ENCODE measurements at regions not wholly inside any gene's neighbourhood (a gene's known extent, or its start where the extent isn't known, plus 50 kb on each side); places are given as distances from the start of the nearest gene placed in this dataset.

DNA sequence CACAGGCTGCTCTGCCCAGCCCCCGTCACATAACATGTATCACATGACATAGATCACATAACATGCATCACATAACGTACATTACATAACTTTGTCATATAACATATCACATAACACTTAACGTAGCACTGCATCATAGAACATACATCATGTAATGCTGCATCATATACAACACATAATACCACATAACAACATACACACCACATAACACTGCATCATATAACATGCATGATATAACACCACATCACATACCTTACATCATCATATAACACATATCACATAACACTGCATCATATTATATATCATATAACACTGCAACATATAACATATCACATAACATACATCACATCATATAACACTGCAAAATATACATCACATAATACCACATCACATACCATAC lies 83.8 kb downstream of the AXIN2 start:
- DNase-seq: no peak

DNA sequence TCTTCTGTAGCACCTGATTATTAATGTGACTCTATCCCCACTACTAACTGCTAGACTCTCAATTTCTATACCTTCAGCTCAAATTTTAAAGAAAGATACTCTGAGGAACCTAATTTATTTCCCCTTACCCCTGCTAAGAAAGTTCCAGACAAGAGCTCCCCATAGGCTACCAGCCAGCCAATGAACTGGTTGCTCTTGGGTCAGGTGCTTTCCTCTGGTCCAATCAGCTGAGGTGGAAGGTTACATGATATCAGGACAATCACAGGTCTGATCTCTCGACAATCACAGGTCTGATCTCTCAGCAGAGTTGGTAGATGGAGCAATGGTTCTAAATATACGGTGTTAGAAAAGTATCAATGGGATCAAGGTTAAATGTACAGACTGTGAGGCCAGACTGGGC lies 86.8 kb downstream of the AXIN2 start:
- DNase-seq: no peak

- DNase-seq: no peak
These were observed 87.5 kb downstream of the AXIN2 start for GRCh38 chr17:65473985-65474384.

GRCh38 chr17:65473363-65473762 lies 88.1 kb downstream of the AXIN2 start:
- DNase-seq: no peak

DNA sequence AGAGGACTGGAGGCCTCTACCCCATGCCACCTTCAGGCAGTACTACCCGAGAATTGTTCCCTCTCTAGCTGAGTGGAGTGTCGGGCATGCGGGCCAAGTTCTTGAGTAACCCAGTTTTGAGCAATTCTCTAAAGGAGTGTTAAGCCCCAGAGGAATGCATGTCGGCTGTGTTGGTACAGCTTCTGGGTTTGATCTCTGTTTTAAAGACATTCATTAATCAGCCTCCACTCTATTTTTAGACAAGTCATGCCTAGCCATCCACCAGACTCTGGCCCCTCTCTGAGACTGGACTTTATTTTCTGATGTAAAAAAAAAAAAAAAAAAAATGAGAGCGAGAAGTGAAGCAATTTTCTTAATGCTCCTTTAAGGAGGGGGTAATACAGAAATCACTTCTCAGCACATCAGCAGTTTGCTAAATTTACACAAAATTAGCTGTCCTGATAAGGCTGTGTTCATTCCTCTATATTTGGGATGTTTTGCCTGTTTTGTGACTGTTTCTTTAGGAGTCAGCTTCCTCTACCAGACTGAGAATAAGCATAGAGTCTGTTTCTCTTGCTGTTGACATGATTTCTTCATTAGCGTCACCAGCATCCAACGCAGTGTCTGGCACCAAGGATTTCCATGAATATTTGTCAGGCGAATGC lies 88.7 kb downstream of the AXIN2 start:
- peak in 7 of 56 donors; percentile 1 to 34 (median 4) for DNase-seq

GRCh38 chr17:65470783-65471182 lies 90.7 kb downstream of the AXIN2 start:
- DNase-seq: no peak

GRCh38 chr17:65468321-65468720 lies 93.1 kb downstream of the AXIN2 start:
- DNase-seq: no peak

DNA sequence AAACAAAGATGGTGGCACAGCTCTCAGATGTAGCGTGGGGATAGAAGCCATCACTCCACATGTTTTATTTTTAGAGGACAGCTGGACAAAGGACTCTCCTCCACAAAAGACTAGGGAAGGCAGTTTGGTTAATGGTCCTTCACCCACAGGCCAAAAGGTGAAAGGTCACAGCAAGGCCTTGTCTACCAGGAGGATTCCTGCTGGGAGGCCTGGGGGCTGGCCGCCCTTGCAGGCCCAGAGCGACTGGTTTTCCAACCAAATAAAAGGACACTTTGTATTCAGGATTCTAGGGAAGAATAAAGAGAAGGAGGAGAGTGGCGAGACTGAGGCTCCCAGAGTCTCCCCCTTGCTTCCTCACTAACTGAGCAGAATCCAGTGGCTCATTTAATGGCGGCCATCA lies 94.3 kb downstream of the AXIN2 start:
- DNase-seq: no peak

- no peak for DNase-seq
These were observed 94.9 kb downstream of the AXIN2 start for GRCh38 chr17:65466547-65466946.

- no peak for DNase-seq
These were observed 98.2 kb downstream of the AXIN2 start for GRCh38 chr17:65463242-65463641.

DNA sequence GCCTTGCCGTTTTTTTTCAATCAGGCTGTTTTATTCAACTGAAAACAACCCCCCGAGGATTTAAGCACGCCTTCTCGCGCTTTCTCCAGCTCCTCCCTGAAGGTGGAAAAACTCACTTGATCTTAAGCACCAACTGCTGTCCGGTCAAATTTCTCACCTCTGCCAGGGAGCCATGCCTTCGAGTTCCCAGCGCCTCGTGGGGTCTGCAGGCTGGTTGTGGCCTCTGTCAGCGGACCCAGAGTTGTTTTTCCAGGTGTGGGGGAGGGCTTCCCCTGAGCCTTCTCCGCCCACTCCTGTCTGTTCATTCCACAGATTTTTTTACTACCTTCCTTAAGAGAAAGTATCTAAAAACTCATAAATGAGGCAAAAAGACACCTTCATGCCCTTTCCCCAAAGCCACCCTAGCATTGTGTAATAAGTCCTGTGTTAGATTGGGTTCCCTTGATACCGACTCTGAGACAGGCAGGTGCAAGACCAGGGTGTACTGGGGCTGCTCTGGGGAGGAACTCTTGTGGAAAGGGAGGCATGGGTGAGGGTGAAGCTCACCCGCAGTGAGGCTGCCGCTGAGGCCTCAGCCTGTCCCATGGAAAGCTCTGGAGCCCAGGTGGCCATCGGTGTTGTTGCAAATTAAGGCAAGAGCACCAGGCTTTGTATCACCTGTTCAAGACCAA lies 101.6 kb downstream of the AXIN2 start:
- no peak for DNase-seq

DNA sequence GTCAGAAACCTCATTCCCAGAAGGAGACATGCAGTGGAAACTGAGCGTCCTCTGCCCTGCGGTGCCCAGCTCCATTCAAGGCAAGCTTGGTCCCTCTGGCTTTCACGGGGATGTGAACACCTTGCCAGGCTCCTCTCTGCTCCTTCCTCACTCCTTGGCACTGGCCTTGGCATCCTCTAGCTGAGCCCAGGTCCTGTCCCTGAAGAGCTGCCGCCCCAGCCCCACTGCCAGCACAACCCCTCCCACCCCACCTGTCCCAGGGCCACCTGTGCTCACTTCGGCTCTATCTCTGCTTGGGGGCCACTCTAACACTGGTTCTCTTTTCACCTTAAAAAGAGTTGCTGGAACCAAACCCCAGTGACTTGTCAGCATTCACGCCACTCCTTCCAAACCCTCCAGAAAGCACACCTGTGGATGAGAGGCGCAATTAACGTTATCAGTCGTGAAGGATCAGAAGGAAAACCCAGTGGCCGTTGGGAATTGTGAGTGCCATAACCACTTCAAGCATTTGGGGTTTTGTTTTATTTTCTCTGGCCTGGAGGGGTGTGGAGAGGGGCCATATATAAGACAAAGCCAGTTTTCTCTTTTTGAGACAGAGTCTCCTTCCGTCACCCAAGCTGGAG lies 103.7 kb downstream of the AXIN2 start:
- DNase-seq: no peak

GRCh38 chr17:65457183-65457582 lies 104.3 kb downstream of the AXIN2 start:
- DNase-seq: no peak

GRCh38 chr17:65456368-65457151 lies 104.9 kb downstream of the AXIN2 start:
- DNase-seq: no peak

- peak in 5 of 56 donors; percentile 3 to 17 (median 7) for DNase-seq
These were observed 105.5 kb downstream of the AXIN2 start for GRCh38 chr17:65455972-65456343.

GRCh38 chr17:65455154-65455971 lies 106.1 kb downstream of the AXIN2 start:
- DNase-seq: no peak

- DNase-seq: no peak
These were observed 108.1 kb downstream of the AXIN2 start for GRCh38 chr17:65453204-65453931.

GRCh38 chr17:65449495-65449894 lies 112.0 kb downstream of the AXIN2 start:
- DNase-seq: no peak

DNA sequence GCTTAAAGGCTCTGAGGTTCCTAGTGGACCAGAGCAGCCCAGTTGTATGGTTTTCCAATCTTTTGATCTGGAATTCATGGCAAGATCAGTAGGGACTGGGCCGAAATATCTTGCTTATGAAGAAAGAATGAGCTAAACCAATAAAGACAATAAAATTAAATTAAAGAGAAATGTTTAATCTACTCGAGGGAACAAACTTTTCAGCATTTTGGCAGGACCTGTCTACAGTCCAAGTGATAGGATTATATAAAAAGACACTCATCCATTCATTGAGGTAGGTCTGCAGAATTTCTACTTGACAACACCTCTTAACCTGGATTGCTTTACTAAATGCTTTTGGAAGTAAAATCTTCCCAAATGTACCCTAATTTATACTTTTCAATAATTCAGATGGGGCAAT lies 113.6 kb downstream of the AXIN2 start:
- no peak for DNase-seq

DNA sequence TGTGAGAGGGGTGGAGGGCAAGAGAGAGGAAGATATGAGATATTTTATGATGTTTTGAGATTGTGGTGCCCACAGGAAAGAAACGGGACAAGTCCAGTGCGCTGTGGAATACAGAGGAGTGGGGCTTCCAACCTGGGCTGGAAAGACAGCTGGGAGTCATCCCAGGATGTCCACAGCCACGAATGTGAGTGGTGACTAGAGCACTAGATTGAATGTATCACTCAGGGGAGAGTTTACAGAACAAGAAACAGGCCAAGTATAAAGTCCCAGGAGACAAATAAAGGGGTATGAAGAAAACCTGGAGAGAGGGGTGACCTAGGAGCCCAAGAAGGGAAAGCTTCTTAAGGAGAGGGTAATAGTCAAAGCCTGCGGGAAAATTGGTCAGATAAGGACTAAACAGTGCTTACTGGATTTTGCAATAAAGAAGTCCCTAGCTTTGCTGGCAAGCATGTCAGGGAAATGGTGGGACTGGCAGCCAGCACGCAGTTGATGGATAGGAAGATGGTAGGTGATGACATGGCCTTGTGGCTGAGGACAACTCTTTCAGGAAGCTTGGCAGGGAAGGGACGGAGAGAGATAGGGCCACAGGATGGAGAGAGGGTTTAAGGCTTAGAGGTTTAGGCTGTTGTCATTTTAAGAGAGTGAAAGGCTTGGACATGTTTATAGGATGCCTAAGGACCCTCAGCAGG lies 114.5 kb downstream of the AXIN2 start:
- DNase-seq: no peak
